ENCODE measurements at regions not wholly inside any gene's neighbourhood (a gene's known extent, or its start where the extent isn't known, plus 50 kb on each side); places are given as distances from the start of the nearest gene placed in this dataset.
"Not testable (repeated sequence)": the region's sequence is repeated elsewhere in the genome, so short reads cannot be mapped to it uniquely, and the experiment has no call there.

GRCh38 chr9:110130791-110131416 is 77.1 kb downstream of the C9orf152 start:
- DNase-seq (ENCODE audit: insufficient read length, low spot score) (no peak), FAIRE-seq (no peak)

GRCh38 chr9:110131499-110131898 is 76.5 kb downstream of the C9orf152 start:
- DNase-seq (ENCODE audit: insufficient read length, low spot score) (no peak), FAIRE-seq (no peak)

- not testable (repeated sequence) for DNase-seq (ENCODE audit: insufficient read length, low spot score); FAIRE-seq
Measured at GRCh38 chr9:110132531-110132930, 75.4 kb downstream of the C9orf152 start.

- DNase-seq (ENCODE audit: insufficient read length, low spot score) (no peak), FAIRE-seq (no peak)
Measured at GRCh38 chr9:110133059-110133458, 74.9 kb downstream of the C9orf152 start.

- FAIRE-seq (no peak), DNase-seq (ENCODE audit: insufficient read length, low spot score) (no peak)
Measured at GRCh38 chr9:110133608-110134210, 74.2 kb downstream of the C9orf152 start.

- DNase-seq (ENCODE audit: insufficient read length, low spot score) (no peak), FAIRE-seq (no peak)
Measured at GRCh38 chr9:110135846-110136245, 72.1 kb downstream of the C9orf152 start.

- no peak for DNase-seq (ENCODE audit: insufficient read length, low spot score)
- no peak for FAIRE-seq
Measured at GRCh38 chr9:110136802-110137201, 71.2 kb downstream of the C9orf152 start.

- FAIRE-seq, result no peak
- no peak for DNase-seq (ENCODE audit: insufficient read length, low spot score)
Measured at GRCh38 chr9:110140276-110140675, 67.7 kb downstream of the C9orf152 start.

- DNase-seq (ENCODE audit: insufficient read length, low spot score) (peak; percentile 59), FAIRE-seq (peak; percentile 44)
Measured at GRCh38 chr9:110141227-110141793, 66.6 kb downstream of the C9orf152 start.

- FAIRE-seq (no peak), DNase-seq (ENCODE audit: insufficient read length, low spot score) (no peak)
Measured at GRCh38 chr9:110142253-110142652, 65.7 kb downstream of the C9orf152 start.

GRCh38 chr9:110142868-110143481 is 65.0 kb downstream of the C9orf152 start:
- FAIRE-seq (no peak), DNase-seq (ENCODE audit: insufficient read length, low spot score) (no peak)

- FAIRE-seq (no peak), DNase-seq (ENCODE audit: insufficient read length, low spot score) (no peak)
Measured at GRCh38 chr9:110143485-110143884, 64.5 kb downstream of the C9orf152 start.

- FAIRE-seq (no peak), DNase-seq (ENCODE audit: insufficient read length, low spot score) (no peak)
Measured at GRCh38 chr9:110143950-110144545, 63.9 kb downstream of the C9orf152 start.

GRCh38 chr9:110146373-110146772 is 61.6 kb downstream of the C9orf152 start:
- no peak for FAIRE-seq
- DNase-seq (ENCODE audit: insufficient read length, low spot score), result no peak

GRCh38 chr9:110148384-110148783 is 59.6 kb downstream of the C9orf152 start:
- FAIRE-seq (no peak), DNase-seq (ENCODE audit: insufficient read length, low spot score) (no peak)

GRCh38 chr9:110148891-110149290 is 59.1 kb downstream of the C9orf152 start:
- no peak for FAIRE-seq
- no peak for DNase-seq (ENCODE audit: insufficient read length, low spot score)
